HG02981 (cell line): ENCODE measurements at regions not wholly inside any gene's neighbourhood (a gene's known extent, or its start where the extent isn't known, plus 50 kb on each side); places are given as distances from the start of the nearest gene placed in this dataset.
"Not testable (repeated sequence)": the region's sequence is repeated elsewhere in the genome, so short reads cannot be mapped to it uniquely, and the experiment has no call there.

Source experiments
- ATAC-seq: cut with Tn5 transposase; IDR thresholded peaks from one replicate; pipeline ENCODE4 v1.9.1; 2021; ENCODE audit warnings: mild to moderate bottlenecking, moderate library complexity; ENCODE audit not compliant: unreplicated experiment

DNA sequence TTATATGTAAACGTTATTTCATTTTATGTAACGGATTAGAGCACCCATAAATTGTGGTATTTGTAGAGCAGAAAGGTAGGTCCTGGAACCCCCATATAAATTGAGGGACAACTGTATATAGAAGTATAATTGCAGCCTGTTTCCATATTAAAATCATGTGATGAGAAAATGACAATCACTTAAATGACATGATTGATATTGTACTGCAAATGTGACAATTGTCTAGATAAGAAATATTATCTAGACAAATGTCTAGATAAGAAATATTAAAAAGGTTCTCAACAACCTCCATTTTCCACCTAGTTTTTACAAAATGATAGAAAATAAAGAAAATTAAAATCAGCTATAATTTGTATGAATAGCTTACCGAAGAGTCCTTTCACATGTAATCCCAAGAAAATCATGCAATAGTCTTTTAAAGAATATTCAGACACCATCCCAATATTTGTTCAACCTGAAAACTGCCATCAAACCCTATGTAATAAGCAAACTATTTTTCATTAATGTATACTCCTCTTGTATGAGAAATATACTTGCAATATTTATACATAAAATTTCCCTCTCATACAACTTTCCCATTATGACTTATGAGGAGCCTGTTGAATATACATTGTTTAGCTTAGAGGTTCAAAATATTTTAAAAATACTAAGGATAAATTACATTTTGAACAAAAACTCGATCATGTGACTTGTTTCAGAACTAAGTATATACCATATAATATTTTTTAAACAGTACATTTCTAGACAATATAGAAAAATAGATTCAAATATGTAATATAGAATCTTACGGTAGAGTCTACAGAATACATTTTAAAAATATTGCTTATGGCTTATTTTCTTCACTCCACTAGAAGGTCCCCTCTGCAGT lies 153.2 kb downstream of the CRPPA start:
- no peak for ATAC-seq

DNA sequence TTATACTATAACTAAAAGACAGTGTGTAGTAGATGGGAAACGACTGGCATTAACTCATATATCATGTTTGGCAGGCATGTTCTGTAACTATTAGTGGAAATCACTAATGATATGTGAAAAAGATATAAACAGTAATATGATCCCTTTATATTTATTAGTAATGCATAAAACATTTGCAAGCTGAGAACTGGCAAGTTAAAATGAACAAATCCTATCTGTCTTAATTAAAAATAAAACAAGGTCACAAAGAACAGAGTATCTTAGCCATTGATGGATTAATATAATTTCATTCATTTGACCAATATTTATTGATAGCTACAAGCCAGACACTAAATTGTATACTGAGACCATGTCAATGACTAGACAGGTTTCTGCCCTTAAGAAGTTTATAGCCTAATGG lies 154.5 kb downstream of the CRPPA start:
- ATAC-seq = no peak

DNA sequence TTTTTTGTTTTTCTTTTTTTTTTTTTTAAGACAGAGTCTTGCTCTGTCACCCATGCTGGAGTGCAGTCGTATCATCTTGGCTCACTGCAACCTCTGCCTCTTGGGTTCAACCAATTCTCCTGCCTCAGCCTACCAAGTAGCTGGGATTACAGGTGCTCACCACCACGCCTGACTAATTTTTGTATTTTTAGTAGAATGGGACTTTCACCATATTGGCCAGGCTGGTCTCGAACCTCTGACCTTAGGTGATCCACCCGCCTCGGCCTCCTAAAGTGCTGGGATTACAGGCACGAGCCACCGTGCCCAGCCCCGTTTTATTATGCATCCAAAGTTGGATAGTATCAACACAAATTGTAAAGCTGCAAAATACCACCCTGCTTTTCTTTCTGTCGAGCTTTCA lies 154.9 kb downstream of the CRPPA start:
- not testable (repeated sequence) for ATAC-seq

DNA sequence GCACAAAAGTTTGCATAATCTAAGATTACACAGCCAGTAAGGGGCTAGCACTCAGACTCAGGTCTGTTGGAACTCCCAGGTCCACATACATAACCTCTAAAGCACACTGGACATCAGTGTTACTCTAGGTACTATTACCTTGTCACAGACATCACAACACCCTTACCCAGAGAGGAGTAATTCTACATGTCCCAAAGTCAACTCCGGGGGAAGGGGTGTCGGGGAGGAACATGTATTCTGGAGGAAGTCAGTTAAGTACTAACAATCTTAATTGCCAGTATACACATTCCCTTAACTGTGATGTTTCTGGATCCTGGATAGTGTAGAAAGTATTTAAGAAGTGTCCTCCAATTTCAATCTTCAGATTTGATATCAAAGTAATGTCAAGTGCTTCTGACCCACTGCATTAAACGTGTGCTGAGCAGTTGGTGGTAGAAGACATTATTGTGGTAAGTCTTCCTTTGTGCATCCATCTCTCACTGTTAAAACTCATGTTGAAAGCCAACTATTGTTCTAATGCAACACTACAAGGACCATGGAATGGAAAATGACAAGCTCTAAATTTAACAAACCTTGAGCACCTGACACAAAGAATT lies 155.4 kb downstream of the CRPPA start:
- ATAC-seq = no peak

DNA sequence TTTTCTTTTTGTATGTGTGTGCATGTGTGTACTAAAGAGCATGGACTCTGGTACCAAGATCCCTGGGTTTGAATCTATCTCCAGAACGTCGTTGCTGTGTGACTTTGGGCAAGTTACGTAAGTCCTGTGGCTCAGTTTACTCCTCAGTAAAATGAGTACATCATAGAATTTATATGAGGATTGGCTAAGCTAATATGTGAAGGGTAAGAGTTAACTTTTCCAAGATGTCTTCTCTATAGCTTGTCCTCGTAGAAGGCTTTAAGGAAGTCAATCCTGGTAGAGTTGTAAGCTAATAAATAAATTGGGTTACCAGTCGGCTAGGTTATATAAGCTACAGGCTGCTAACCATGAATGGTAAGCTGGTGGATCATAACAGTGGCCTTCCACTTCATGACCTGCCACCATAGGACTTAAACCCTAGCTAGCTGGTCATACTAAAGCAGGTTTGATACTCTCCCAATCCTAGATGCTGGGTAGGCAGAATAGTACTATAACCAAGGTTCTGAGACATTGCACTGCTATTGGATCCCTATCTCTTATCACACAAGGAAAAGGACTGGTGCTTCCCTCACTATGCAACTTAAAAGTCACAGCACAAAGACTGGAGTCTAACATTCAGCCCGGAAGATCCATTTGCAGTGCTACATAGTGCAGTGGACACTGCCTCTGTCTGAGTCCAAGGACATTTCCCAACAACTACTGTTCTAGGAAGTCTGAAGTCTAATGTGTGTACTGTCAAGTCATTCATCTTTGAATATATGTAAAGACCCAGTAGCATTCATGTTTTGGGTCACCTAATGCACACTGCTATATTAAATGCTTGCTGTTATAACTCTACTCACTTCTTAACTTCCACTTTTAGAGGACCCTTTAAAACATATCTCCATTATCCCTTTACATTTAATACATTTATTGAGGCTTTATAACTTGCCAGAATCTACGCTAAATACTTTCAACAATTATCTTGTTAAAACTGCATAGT lies 156.2 kb downstream of the CRPPA start:
- ATAC-seq = no peak

DNA sequence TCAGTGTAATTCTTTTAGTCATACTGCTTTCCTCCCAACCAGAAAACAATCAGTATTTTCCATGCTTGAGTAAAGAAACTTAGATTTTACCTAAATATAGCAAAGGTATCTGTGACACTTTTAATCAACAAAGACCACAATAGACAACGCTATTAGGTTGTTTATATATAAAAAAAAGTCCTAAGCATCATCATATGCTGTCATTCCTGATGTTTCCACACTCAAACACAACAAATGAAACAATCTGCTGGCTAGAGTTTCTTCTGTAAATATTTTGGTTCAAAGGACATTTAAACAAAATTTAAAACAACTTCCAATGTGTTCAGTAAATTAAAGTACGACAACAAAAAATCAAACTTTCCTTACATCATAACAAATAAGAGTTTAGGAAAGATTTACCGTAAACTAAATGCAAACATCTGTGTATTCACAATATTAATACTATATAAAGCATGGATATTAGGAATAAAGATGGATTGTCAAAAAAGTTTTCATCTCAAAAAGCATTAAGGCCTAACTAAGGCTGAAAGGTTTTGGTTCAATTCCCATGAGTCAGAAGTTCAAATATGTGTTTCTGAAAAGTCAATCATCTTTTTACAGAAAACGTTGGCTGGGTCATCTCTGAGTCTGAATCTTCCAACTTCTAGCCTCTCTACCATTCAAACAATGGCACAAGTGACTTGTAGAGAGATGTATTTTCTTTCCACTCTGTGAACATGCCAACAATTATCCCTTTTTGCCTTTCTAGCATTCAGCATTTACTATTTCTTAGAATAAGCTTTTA lies 157.1 kb downstream of the CRPPA start:
- ATAC-seq = no peak

DNA sequence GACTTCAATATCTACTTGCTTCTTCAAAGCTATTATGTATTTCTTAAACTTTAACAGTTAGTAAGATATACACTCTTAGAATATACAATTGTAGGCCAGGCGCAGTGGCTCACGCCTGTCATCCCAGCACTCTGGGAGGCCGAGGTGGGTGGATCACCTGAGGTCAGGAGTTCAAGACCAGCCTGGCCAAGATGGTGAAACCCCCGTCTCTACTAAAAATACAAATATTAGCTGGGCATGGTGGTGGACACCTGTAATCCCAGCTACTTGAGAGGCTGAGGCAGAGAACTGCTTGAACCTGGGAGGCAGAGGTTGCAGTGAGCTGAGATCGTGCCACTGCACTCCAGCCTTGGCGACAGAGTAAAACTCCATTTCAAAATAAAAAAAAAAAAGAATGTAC lies 158.0 kb downstream of the CRPPA start:
- not testable (repeated sequence) for ATAC-seq

DNA sequence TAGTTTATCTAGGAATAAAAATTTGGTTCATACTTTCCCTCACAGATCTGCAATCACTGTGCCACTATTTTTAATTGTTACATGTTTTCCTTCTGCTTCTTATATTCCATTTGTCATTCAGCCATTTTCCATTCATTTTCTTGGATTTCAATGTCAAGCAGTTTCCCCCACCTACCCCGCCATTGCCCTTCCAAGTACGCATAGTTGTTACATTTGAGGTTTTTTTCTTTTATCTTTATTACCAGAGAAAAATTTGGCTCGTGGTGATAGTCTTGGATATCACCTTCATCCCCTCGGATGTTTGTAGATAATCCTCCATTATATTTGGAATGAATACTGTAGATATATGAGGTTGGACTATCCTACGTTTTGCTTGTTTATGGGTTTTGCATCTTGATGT lies 159.7 kb downstream of the CRPPA start:
- no peak for ATAC-seq

DNA sequence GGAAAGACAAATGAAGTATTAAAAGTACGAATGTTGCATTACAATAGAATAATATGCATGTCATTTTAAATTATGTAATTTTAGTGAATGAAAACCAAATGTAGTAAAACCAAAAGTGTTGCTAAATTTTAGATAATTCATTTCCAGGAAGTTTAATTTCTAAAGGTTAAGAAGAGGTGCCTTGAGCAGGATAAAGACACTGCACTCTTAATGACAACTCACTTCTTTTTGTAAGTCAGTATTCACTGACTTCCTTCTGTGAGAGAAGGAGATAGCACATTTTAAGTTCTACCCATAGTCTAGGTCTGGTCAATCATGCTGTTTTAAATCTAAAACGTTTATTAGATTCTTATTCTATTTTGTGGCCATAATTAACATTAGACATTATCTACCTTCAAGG lies 160.2 kb downstream of the CRPPA start:
- ATAC-seq = no peak

DNA sequence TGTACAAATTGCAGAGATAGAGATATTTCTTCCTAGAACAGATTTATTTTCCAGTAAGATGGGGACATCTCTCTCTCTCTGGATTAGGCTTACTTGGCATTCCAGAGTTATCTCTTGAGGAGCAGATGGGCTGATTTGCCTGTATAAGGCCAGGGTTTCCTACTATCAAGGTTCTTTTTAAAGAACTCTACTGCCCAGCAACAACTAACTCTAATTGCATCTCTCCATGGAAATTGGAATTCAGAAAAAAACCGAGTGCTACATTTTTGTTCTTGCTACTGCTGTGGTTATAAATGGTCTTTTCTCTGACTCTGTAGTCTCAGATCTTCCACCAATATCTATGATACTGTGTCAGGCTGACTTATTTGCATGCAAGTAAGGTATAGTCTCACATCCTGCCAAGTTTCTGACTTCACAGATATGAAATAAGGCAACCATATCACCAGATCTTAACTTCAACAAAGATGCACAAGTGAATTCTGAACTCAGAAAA lies 161.1 kb downstream of the CRPPA start:
- ATAC-seq = peak; percentile 98

DNA sequence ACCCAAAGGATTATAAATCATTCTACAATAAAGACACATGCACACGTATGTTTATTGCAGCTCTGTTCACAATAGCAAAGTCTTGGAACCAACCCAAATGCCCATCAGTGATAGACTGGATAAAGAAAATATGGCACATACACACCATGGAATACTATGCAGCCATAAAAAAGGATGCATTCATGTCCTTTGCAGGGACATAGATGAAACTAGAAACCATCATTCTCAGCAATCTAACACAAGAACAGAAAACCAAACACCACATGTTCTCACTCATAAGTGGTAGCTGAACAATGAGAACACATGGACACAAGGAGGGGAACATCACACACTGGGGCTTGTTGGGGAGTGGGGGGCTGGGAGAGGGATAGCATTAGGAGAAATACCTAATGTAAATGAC lies 164.9 kb downstream of the CRPPA start:
- not testable (repeated sequence) for ATAC-seq

DNA sequence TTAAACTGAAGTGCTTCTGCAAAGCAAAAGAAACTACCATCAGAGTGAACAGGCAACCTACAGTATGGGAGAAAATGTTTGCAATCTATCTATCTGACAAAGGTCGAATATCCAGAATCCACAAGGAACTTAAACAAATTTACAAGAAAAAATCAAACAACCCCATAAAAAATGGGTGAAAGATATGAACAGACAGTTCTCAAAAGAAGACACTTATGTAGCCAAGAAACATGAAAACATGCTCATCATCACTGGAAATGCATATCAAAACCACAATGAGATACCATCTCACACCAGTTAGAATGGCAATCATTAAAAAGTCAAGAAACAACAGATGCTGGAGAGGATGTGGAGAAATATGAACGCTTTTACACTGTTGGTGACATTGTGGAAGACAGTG lies 165.4 kb downstream of the CRPPA start:
- not testable (repeated sequence) for ATAC-seq

DNA sequence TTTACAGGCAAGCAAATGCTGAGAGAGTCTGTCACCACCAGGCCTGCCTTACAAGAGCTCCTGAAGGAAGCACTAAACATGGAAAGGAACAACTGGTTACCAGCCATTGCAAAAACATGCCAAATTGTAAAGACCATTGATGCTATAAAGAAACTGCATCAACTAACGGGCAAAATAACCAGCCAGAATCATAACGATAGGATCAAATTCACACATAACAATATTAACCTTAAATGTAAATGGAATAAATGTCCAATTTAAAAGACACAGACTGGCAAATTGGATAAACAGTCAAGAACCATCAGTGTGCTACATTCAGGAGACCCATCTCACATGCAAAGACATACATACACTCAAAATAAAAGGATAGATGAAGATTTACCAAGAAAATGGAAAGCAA lies 170.7 kb downstream of the CRPPA start:
- ATAC-seq = not testable (repeated sequence)

DNA sequence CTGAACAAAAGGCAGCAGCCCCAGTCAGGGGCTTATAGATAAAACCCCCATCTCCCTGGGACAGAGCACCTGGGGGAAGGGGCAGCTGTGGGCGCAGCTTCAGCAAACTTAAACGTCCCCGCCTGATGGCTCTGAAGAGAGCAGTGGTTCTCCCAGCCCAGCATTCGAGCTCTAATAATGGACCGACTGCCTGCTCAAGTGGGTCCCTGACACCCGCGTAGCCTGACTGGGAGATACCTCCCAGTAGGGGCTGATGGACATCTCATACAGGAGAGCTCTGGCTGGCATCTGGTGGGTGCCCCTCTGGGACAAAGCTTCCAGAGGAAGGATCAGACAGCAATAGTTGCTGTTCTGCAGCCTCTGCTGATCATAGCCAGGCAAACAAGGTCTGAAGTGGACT lies 172.1 kb downstream of the CRPPA start:
- ATAC-seq = not testable (repeated sequence)

DNA sequence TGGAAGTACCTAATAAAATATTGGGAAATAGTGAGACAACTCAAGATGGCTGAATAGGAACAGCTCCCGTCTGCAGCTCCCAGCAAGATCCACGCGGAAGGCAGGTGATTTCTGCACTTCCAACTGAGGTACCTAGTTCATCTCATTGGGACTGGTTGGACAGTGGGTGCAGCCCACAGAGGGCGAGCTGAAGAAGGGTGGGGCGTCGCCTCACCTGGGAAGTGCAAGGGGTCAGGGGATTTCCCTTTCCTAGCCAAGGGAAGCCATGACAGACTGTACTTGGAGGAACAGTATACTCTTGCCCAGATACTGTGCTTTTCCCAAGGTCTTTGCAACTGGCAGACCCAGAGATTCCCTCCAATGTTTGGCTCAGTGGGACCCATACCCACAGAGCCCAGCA lies 172.8 kb downstream of the CRPPA start:
- not testable (repeated sequence) for ATAC-seq

DNA sequence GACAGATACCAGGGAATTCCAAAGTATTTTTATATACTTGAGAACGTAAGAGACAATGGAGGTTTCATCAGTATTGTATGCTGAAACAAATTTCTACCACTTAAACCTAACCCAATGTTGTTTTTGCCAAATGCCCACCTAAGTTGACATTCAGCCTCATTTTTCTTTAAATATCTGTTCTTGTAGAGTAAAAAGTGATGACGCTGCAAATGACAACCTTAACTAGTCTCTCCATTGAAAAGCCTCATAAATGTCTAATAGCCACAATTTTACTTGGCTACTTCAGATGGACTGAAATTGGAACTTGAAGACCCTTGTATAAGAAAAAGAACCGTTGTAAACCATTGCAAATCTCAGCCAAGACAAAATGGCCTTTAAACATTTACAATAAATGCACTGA lies 176.9 kb downstream of the CRPPA start:
- no peak for ATAC-seq

DNA sequence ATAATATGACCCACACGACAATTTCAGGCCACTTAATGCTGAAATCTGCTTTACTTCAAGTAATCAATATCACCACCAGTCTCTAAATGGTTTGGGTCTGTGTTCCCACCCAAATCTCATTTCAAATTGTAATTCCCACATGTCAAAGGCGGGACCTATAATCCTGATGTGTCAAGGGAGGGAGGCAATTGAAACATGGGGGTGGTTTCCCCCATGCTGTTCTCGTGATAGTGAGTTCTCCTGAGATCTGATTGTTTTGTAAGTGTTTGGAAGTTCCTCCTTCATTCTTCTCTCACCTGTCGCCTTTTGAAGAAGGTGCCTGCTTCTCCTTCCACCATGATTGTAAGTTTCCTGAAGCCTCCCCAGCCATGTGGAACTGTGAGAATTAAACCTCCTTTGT lies 178.4 kb downstream of the CRPPA start:
- no peak for ATAC-seq

DNA sequence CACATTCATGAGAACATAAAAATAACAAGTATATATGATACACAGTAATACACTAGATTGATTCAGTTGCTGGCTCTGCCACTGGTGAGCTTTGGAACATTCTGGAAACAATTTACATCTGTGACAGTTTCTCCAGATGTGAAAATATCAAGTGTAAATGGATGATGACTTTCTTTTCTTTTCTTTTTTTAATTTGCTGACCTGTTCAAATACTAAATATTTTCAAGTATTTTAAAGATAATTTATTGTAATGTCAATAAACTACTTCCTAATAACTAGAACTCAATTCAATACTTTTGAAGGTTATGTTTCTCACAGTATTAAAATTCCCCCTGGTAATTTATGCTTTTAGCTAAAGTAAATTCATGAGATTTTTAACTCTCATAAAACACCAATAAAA lies 180.3 kb downstream of the CRPPA start:
- ATAC-seq = no peak

DNA sequence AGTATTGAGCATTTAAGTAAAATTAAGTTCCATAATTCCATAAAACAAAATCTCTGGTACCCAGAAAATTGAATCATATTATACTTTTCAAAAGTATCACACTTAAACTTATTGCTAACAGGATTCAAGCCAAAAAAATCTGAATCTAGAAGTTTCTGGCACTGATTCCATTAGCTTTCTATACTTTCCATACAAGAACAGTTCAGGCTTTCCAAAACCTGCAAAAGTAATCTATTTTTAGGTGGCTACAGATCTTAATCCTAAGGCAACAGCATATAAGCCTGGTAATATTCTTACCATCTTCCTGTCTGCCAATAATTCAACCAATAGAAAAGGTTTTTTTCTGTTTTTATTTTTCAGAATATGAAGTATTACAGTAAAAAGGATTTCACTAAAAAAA lies 185.0 kb downstream of the CRPPA start:
- ATAC-seq = no peak
